AML-193 (cell line): ENCODE measurements at regions not wholly inside any gene's neighbourhood (a gene's known extent, or its start where the extent isn't known, plus 50 kb on each side); places are given as distances from the start of the nearest gene placed in this dataset.

Experiments
- DNase-seq, 2 experiments: peaks; one replicate each; lab custom pipeline; 2025; lab: John Stamatoyannopoulos, UW

- DNase-seq, result no peak
These were observed 414.6 kb upstream of the PDE3A start for GRCh38 chr12:19953734-19954133.

DNA sequence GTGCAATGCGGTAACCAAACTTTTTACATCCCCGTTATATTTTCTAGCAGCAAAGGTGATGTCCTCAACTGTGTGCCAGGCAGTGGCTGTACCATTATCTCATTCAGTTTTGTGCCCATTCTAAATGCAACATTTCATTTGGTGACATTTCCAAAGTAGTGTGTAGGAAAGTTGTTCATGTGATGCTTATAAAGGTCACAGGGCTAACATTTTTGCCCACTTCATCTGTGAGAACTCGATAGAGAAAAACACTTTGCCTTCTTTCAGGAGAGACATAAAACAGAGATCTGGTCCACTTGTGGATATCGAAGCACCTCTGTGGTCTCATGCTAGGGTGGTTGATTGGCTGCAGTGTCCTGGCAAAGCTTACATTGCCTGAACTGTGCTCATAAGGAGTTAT is 414.2 kb upstream of the PDE3A start:
- no peak for DNase-seq

DNA sequence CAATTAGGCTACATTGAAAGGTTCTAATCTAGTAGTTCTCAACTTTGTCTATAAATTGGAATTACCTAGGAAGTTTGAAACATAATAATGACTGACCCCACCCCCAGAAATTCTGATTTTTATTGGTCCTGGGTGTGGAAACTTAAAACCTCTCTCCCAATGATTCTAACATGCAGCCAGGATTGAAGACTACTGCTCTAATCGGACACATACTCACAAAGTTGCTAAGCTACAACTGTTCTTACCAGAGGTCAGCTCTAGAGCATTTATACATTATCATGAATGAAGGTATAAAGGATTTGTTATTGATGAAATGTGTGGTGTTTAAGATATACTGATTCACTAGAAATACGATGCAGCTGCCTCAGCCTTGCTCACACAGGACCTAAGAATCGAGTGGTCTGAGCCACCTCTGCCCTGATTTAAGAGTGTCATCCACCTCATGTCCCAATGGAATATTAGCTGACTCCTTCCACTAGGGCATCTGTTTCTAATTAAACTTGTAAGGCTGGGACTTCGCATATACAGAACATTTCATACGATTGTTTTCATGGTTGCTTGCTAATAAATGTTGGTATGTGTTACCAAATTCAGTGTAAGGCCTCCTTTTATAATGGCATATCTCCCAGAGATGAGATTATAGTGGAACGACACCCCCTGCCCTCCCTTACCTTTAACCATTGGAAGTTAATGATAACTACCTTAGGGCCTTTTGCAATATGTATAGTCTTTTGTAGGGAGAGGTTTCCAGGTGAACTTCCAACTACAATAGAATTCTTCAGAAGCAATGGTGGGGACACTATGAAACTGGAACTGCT is 410.8 kb upstream of the PDE3A start:
- no peak for DNase-seq

DNA sequence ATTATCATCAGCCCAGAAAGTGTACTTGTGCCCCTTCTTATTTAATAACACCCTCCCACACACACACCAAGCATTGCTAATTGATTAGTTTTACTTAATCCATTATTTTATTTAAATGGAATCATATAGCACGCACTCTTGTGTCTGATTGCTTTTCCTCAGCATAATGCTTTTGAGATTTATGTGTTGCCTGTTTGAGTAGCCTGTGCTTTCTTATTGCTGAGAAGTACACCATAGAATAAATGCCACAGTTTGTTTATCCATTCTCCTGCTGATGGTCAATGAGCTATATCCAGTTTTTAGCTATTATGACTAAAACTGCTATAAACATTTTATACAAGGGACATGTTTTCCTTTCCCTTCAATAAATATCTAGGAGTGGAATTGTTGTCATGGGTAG is 409.9 kb upstream of the PDE3A start:
- no peak for DNase-seq

- DNase-seq, result no peak
These were observed 409.0 kb upstream of the PDE3A start for GRCh38 chr12:19959353-19959752.

- DNase-seq, result no peak
These were observed 407.8 kb upstream of the PDE3A start for GRCh38 chr12:19960527-19960926.

DNA sequence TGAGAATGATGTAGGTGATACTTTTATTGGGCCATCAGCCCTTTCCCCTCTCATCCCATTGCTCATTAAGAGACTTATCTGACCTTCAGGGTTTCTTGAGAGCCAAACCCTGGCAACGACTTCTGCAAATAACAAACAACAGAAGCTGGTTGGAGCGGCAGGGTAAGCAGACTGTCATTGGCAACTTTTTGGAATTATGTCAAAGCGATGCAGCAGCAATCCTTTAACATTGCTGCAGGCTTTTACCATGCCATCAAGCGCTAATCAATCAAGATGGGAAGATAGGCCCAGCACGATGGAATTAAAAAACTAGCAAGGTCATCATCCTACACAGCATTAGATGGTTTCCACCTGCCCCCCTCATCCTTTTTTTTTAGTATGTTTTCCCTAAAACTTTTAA is 406.1 kb upstream of the PDE3A start:
- no peak for DNase-seq

DNA sequence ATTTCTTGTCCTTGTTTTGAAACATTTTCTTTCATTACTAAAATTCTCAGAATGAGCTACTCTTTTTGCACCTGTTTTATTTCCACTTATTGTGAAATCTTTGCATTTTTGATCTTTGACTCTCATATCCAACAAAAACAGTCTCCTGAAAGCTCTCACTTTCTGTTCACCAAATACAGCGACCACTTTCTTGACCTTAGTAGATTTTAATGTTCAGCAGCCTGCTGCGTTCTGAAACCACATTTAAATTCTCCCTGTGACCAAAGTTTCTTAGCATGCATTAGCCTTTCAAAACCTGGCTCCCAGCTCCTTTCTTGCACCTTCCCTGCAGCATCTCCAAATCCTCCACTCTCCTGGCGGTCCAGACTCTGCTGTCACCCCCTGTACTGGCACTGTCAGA is 404.4 kb upstream of the PDE3A start:
- no peak for DNase-seq

DNA sequence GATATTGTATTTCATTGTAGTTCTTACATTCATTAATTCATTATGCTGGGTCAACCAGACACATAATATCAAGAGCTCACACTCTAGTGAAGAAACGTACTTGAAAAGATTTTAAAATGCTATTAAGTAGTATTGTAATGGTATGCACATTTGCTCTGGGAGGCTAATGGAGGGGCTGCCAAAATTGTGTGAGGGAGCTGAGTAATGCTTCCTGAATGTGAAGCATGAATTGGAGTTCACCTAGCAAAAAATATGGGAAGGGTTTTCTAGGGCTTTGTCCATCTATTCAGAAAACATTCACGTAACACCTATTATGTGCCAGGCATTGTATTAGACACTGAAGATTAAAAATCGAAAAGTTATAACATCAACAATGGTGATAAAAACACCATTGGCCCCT is 403.8 kb upstream of the PDE3A start:
- no peak for DNase-seq

DNA sequence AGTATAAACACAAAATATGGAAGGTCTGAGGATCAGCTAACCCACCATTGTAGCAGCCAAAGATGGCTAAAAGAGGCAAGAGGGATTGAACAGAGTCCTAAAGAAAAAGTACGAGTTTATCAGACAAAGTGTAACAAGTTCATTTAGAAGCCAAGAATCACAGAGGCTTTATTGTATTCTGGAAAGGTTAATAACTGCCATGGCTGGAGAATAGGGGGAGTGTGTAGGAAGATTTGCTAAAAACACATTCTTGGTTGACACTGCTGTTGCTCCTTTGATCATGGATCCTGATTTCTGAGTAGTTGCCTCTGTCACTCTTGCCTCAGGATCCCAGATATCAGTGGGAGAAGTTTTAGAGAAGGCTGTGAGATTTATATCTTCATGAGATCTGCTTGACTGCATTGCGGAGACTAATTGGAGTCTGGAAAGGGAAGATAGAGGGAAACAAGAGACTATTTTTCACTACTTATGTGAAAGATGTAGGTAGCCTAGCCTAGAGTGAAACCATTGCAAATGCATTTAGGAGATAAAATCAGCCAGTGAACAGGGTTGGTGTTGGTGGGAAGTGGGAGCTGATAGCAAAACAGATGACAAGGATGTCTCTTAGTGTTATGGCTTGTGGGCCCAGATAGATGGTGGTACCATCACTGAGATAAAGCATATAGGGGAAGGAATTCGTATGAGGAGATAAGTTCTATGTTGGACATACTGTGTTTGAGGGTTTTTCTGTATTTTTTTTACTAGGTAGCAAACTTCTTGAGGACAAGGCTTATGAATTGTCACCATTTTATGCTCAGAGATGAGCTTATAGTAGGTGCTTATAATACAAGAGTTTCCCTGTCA is 402.9 kb upstream of the PDE3A start:
- DNase-seq, result no peak

DNA sequence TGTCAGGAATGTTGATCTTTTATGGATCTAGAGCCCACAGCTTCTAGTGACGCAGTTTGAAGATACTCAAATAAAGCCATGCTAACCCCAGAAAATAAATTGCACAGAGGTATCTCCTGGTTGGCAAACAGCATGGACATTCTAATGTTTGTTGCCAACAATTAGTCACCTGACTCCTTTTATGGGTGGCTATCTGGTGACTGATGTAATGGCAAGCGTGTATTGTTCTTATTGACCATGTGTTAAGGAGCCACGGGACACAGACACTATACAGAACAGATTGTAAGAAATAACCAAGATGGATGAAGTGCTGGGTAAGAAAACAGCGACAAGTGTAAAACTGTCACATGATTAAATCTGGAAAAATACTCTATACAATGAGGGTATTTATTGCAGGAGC is 401.3 kb upstream of the PDE3A start:
- DNase-seq, result no peak

DNA sequence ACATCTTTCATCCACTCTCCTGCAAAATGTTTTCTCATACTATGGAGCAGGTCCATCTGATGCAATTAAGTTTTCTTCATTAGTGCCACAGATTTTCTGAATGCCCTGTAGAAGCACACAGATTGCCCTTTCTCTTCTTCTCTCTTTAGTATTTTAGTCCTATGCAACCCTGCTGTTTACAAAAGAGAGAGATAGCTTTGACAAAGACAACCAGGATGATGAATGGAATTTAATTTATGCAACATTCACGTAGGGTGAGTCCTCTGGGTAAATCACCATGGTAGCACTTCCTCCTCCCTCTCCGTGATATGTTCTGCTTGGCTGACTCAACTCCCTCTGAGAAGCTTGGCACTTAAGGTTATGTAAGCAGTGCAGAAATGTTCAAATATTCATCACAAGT is 400.9 kb upstream of the PDE3A start:
- DNase-seq, result no peak

- no peak for DNase-seq
These were observed 398.2 kb upstream of the PDE3A start for GRCh38 chr12:19970116-19970515.

- DNase-seq, result no peak
These were observed 397.5 kb upstream of the PDE3A start for GRCh38 chr12:19970821-19971220.

- no peak for DNase-seq
These were observed 396.7 kb upstream of the PDE3A start for GRCh38 chr12:19971361-19972280.

- no peak for DNase-seq
These were observed 395.7 kb upstream of the PDE3A start for GRCh38 chr12:19972325-19973288.

DNA sequence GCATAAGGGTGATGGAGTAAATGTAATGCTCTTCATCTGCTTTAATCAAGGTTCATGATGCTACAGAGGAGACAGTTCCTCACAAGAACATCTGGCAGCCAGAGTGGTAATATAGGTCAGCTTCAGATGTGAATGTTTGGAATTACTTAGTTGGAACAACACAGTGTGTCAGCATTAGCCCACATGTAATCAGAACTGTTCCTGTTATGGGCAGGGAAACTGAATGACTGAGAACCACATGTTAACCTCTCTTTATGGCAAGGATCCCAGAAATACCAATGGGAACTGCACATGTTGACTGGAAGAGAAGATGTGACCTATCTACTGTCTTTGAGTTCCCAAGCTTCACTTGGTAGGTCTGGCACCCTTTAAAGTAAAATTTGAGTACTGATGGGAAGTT is 390.1 kb upstream of the PDE3A start:
- DNase-seq, result no peak

GRCh38 chr12:19979584-19979983 is 388.8 kb upstream of the PDE3A start:
- no peak for DNase-seq

- DNase-seq, result no peak
These were observed 386.4 kb upstream of the PDE3A start for GRCh38 chr12:19981944-19982343.

GRCh38 chr12:19988001-19988400 is 380.3 kb upstream of the PDE3A start:
- no peak for DNase-seq

- no peak for DNase-seq
These were observed 379.9 kb upstream of the PDE3A start for GRCh38 chr12:19988459-19988873.
